LNCaP clone FGC (cell line): ENCODE measurements at regions not wholly inside any gene's neighbourhood (a gene's known extent, or its start where the extent isn't known, plus 50 kb on each side); places are given as distances from the start of the nearest gene placed in this dataset.

Experiments used
- DNase-seq: peaks from one replicate; pipeline ENCODE4 v3.0.0-alpha.2; 2011; ENCODE audit warnings: low read depth
- H3K4me3 ChIP-seq: 2 replicates; pipeline ENCODE4 v1.5.1; 2011; ENCODE audit warnings: mild to moderate bottlenecking, low read depth, low read length, control low read depth
- CTCF ChIP-seq: IDR thresholded peaks from 2 replicates; pipeline ENCODE4 v1.5.1; 2012; ENCODE audit warnings: mild to moderate bottlenecking; ENCODE audit not compliant: control insufficient read depth, insufficient read depth; ENCODE audit errors: extremely low read depth

DNA sequence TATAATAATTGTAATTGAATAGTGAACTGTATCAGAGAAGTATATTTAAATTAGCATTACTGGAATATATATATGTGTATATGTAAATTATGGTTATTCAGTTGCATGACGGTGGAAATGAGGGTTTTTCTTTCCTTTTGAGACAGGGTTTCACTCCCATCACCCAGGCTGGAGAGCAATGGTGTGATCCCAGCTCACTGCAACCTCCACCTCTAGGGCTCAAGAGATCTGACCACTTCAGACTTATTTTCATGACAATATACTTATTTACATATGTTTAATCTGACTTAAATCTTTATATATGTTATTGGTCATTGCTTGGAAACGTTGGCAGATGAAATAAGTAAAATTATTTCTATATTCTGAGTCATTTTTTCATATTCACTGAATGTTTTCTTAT is 744.4 kb upstream of the PRR20A start:
- DNase-seq: no peak
- TF ChIP-seq CTCF: no peak
- H3K4me3 ChIP-seq: no peak overlapping the region

DNA sequence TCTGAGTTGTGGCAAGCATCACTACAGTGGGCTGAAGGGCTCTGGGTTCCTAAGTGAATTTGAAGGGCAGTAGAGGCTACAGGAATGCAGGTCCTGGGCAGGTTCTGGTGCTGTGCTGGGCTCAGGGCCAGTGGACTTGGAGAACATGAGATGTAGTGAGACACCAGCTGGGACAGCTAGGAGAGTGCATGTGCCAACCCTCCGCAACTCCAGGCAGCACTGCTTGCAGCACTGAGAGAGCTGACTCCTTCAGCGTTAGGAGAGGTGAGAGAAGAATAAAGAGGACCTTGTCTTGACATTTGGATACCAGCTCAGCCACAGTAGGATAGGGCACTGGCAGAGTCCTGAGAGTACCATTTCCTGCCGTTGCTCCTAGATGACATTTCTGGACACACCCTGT is 739.9 kb upstream of the PRR20A start:
- DNase-seq: no peak
- TF ChIP-seq CTCF: no peak
- H3K4me3 ChIP-seq: no peak overlapping the region

DNA sequence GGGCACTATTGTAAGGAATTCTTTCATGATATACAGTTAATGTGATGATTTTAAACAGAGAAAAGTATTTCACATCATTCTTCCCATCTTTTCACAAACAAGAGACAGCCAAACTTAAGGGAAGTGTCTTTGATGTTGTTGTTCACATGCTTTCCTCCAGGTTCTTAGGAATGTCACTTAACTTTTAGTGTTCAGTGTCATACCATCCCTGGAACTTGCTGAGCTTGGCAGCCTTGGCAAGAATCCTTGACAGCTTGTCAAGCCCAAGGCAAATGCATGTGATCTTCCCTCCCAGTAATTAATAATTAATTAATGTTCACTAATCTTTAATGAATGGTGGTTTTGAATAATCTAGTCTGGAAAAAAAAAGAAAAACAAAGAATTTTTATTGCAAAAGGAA is 727.9 kb upstream of the PRR20A start:
- no peak overlapping the region for H3K4me3 ChIP-seq
- DNase-seq: no peak
- no peak for TF ChIP-seq CTCF

DNA sequence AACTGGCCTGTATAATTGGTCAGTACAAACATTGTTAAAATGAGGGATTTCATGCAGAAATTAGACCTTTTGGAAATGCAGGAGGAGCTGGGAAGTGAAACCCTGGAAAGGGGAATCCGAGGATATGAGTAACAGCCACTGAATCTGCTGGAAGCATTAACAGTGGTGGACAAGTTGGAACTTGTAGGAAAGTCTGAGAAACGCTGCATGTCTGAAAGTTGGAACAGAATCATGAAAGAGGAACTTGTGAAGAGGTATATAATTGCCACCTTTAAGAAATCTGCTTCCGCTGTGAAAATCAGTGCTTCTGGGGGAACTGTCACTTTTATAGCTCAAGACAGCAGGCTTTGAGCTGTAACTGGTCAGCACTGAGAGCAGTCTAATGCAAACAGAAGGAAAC is 716.5 kb upstream of the PRR20A start:
- no peak overlapping the region for H3K4me3 ChIP-seq
- no peak for DNase-seq
- no peak for TF ChIP-seq CTCF

GRCh38 chr13:56457535-56458190 is 683.1 kb upstream of the PRR20A start:
- no peak for DNase-seq
- TF ChIP-seq CTCF: no peak
- no peak overlapping the region for H3K4me3 ChIP-seq

DNA sequence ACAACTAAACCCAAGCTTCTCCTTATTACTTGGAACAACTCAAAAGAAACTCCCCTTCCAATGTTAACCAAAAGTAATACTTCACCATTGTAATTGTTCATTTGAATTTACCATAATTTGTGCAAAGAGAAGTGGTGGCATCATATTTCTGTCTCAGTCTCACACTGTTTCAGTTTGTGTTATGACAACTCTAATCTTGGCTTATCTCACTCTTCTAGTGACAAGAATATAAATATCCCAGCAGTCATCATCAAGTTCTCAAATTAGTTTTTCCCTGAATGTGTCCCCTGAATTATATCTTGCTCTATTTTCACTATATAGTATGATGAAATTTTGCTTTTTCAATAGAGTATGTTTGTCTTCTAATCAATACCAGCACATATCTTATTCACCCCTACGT is 681.4 kb upstream of the PRR20A start:
- no peak overlapping the region for H3K4me3 ChIP-seq
- TF ChIP-seq CTCF: no peak
- DNase-seq: no peak

- DNase-seq: no peak
- TF ChIP-seq CTCF: no peak
- no peak overlapping the region for H3K4me3 ChIP-seq
These were observed 639.0 kb upstream of the PRR20A start for GRCh38 chr13:56501750-56502149.
